ENCODE measurements at regions not wholly inside any gene's neighbourhood (a gene's known extent, or its start where the extent isn't known, plus 50 kb on each side); places are given as distances from the start of the nearest gene placed in this dataset.
"Not testable (repeated sequence)": the region's sequence is repeated elsewhere in the genome, so short reads cannot be mapped to it uniquely, and the experiment has no call there.

DNA sequence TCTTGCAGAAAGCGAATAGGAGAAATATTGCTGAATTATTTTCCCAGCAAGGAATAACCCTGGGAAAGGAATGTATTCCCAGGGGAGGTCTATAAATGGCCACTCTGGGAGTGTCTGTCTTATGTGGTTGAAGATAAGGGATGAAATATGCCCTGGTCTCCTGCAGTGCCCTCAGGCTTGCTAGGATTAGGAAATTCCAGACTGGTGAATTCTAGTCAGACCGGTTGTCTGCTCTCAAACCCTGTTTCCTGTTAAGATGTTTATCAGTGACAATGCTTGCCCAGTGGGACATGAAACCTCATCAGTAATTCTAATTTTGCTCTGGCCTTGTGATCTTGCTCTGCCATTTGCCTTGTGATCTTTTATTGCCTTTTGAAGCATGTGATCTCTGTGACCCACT is 148.2 kb upstream of the CHODL start:
- TF ChIP-seq, protein P1, sequence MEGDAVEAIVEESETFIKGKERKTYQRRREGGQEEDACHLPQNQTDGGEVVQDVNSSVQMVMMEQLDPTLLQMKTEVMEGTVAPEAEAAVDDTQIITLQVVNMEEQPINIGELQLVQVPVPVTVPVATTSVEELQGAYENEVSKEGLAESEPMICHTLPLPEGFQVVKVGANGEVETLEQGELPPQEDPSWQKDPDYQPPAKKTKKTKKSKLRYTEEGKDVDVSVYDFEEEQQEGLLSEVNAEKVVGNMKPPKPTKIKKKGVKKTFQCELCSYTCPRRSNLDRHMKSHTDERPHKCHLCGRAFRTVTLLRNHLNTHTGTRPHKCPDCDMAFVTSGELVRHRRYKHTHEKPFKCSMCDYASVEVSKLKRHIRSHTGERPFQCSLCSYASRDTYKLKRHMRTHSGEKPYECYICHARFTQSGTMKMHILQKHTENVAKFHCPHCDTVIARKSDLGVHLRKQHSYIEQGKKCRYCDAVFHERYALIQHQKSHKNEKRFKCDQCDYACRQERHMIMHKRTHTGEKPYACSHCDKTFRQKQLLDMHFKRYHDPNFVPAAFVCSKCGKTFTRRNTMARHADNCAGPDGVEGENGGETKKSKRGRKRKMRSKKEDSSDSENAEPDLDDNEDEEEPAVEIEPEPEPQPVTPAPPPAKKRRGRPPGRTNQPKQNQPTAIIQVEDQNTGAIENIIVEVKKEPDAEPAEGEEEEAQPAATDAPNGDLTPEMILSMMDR (IDR thresholded peaks at IDR 0.05): not testable (repeated sequence)
- TF ChIP-seq SIN3A (IDR thresholded peaks at IDR 0.05; ENCODE audit: borderline replicate concordance, insufficient read depth, low read depth, low read length); POLR2AphosphoS5 (IDR thresholded peaks at IDR 0.05; ENCODE audit: low read depth, low read length): not testable (repeated sequence)
